Duodenal mucosa (tissue), 2 donors: ENCODE measurements at regions not wholly inside any gene's neighbourhood (a gene's known extent, or its start where the extent isn't known, plus 50 kb on each side); places are given as distances from the start of the nearest gene placed in this dataset.
A peak's percentile ranks its signal among the peaks of the same experiment; 100 is the strongest.
"Not testable (repeated sequence)": the region's sequence is repeated elsewhere in the genome, so short reads cannot be mapped to it uniquely, and the experiment has no call there.

Source experiments
- H3K27ac ChIP-seq: one replicate; pipeline ENCODE4 v1.7.0; 2013; ENCODE audit warnings: low read depth, low read length
- H3K27me3 ChIP-seq, 2 donors: one replicate each; pipeline ENCODE4 v1.7.0; 2013; ENCODE audit warnings: low read length in 2 of 2, control low read depth in 1 of 2; ENCODE audit not compliant: insufficient read depth in 2 of 2, control insufficient read depth in 1 of 2
- H3K36me3 ChIP-seq, 2 donors: one replicate each; pipeline ENCODE4 v1.7.0; 2013; ENCODE audit warnings: low read length in 2 of 2, control low read depth in 1 of 2; ENCODE audit not compliant: insufficient read depth in 2 of 2, control insufficient read depth in 1 of 2
- H3K4me1 ChIP-seq, 2 donors: one replicate each; pipeline ENCODE4 v1.7.0; 2013; ENCODE audit warnings: low read length in 2 of 2, control low read depth in 1 of 2; ENCODE audit not compliant: insufficient read depth in 2 of 2, control insufficient read depth in 1 of 2
- H3K4me3 ChIP-seq, 2 donors: one replicate each; pipeline ENCODE4 v1.7.0; 2013; ENCODE audit warnings: low read length in 2 of 2, low read depth in 1 of 2
- H3K9ac ChIP-seq, 2 donors: one replicate each; pipeline ENCODE4 v1.7.0; 2013; ENCODE audit warnings: low read length in 2 of 2, low read depth in 1 of 2
- H3K9me3 ChIP-seq, 2 donors: one replicate each; pipeline ENCODE4 v1.7.0; 2013; ENCODE audit warnings: low read length in 2 of 2, control low read depth in 1 of 2; ENCODE audit not compliant: control insufficient read depth in 1 of 2

GRCh38 chr6:27605401-27606342 is 132.8 kb upstream of the ZNF184 start:
- peaks cover 24 to 25% of the 10 kb centered on the region in 2 donors for H3K27me3 ChIP-seq
- H3K9me3 ChIP-seq, result no peaks in the 10 kb centered on the region
- no peaks in the 10 kb centered on the region for H3K4me1 ChIP-seq
- no peak overlapping the region for H3K27ac ChIP-seq
- no peaks in the 10 kb centered on the region for H3K36me3 ChIP-seq
- peak overlapping the region in 1 of 2 donors; percentile 13 for H3K4me3 ChIP-seq
- H3K9ac ChIP-seq, result no peak overlapping the region

- no peaks in the 10 kb centered on the region for H3K4me1 ChIP-seq
- H3K27ac ChIP-seq, result no peak overlapping the region
- H3K4me3 ChIP-seq, result no peak overlapping the region
- no peaks in the 10 kb centered on the region for H3K36me3 ChIP-seq
- H3K9ac ChIP-seq, result no peak overlapping the region
- no peaks in the 10 kb centered on the region for H3K9me3 ChIP-seq
- peaks cover 24 to 25% of the 10 kb centered on the region in 2 donors for H3K27me3 ChIP-seq
These were observed 132.1 kb upstream of the ZNF184 start for GRCh38 chr6:27604986-27605385.

GRCh38 chr6:27601668-27602254 is 128.9 kb upstream of the ZNF184 start:
- peaks cover 24 to 25% of the 10 kb centered on the region in 2 donors for H3K27me3 ChIP-seq
- H3K36me3 ChIP-seq, result no peaks in the 10 kb centered on the region
- H3K9me3 ChIP-seq, result no peaks in the 10 kb centered on the region
- H3K4me3 ChIP-seq, result no peak overlapping the region
- no peak overlapping the region for H3K9ac ChIP-seq
- no peak overlapping the region for H3K27ac ChIP-seq
- H3K4me1 ChIP-seq, result no peaks in the 10 kb centered on the region

- H3K36me3 ChIP-seq, result no peaks in the 10 kb centered on the region
- no peaks in the 10 kb centered on the region for H3K4me1 ChIP-seq
- peaks cover 15% of the 10 kb centered on the region in 2 donors for H3K27me3 ChIP-seq
These were observed 127.1 kb upstream of the ZNF184 start for GRCh38 chr6:27599859-27600532.

DNA sequence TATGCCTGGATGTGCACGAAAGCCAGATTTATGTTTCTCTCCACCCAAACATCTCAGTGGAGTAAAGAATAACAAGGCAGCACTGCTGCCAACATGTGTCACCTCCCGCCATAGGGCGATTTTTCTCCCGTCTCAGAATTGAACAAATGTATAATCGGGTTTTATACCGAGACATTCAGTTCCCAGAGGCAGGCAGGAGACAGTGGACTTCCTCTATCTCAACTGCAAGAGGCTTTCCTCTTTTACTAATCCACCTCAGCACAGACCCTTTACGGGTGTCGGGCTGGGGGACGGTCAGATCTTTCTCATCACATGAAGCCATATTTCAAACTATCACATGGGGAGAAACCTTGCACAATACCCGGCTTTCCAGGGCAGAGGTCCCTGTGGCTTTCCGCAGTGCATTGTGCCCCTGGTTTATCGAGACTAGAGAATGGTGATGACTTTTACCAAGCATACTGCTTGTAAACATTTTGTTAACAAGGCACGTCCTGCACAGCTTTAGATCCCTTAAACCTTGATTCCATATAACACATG is 124.2 kb upstream of the ZNF184 start:
- H3K27ac ChIP-seq, H3K9ac ChIP-seq, H3K9me3 ChIP-seq, H3K36me3 ChIP-seq, H3K4me3 ChIP-seq: not testable (repeated sequence)
- peaks cover 0 to 11% of the 10 kb centered on the region in 2 donors for H3K4me1 ChIP-seq
- peaks cover 24 to 28% of the 10 kb centered on the region in 2 donors for H3K27me3 ChIP-seq

More at GRCh38 chr6:27599859-27600532, 127.1 kb upstream of the ZNF184 start:
- H3K9me3 ChIP-seq, result no peaks in the 10 kb centered on the region
- no peak overlapping the region for H3K4me3 ChIP-seq
- no peak overlapping the region for H3K27ac ChIP-seq
- no peak overlapping the region for H3K9ac ChIP-seq

GRCh38 chr6:27593861-27594260 is 121.0 kb upstream of the ZNF184 start:
- Histone ChIP-seq H3K27ac (no peak overlapping the region), H3K4me3 (no peak overlapping the region), H3K36me3 (no peaks in the 10 kb centered on the region), H3K9me3 (no peaks in the 10 kb centered on the region), H3K4me1 (peaks cover 0 to 13% of the 10 kb centered on the region in 2 donors), H3K9ac (no peak overlapping the region), H3K27me3 (peaks cover 27 to 39% of the 10 kb centered on the region in 2 donors)

GRCh38 chr6:27593200-27593818 is 120.4 kb upstream of the ZNF184 start:
- peaks cover 27 to 39% of the 10 kb centered on the region in 2 donors for H3K27me3 ChIP-seq
- no peak overlapping the region for H3K27ac ChIP-seq
- peaks cover 0 to 13% of the 10 kb centered on the region in 2 donors for H3K4me1 ChIP-seq
- H3K4me3 ChIP-seq, result no peak overlapping the region
- H3K36me3 ChIP-seq, result no peaks in the 10 kb centered on the region
- no peak overlapping the region for H3K9ac ChIP-seq
- no peaks in the 10 kb centered on the region for H3K9me3 ChIP-seq

DNA sequence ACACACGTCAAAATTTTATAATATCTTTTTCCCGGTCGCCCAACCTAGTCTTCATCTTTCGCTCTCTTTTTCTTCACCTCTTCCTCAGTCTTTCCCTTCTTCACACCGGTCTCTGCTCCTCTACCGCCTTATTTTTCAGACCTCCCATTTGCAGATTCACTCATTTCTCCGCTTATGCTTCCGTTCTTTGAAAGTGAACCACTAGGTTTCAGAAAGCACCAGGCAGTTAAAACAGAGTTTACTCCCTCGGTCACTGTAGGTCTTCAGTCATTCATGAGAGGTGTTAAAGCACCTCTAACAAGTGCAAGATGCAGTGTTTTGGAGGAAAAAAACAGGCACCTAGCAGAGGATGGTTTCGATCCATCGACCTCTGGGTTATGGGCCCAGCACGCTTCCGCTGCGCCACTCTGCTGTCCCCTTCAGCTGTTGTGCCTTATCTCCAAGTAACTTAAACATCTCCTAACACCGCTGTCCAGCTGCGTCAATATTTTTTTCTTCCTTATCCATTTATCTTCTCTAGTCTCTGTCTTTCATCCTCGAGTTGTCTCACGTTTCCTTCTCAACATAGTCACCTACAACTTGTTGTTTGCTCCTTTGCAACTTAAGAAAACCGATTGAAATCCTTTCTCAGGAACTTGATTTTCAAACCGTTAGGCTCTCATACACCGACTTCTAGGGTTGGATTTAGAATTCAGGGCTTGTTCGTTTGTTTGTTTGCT is 119.7 kb upstream of the ZNF184 start:
- peaks cover 27 to 39% of the 10 kb centered on the region in 2 donors for H3K27me3 ChIP-seq
- H3K4me3 ChIP-seq, result no peak overlapping the region

GRCh38 chr6:27591699-27592480 is 119.0 kb upstream of the ZNF184 start:
- Histone ChIP-seq H3K27ac (no peak overlapping the region), H3K9me3 (no peaks in the 10 kb centered on the region), H3K4me1 (peaks cover 0 to 13% of the 10 kb centered on the region in 2 donors), H3K9ac (no peak overlapping the region), H3K4me3 (no peak overlapping the region), H3K27me3 (peaks cover 27 to 39% of the 10 kb centered on the region in 2 donors), H3K36me3 (no peaks in the 10 kb centered on the region)

More for the DNA sequence above, 119.7 kb upstream of the ZNF184 start:
- no peak overlapping the region for H3K27ac ChIP-seq
- H3K36me3 ChIP-seq, result no peaks in the 10 kb centered on the region
- H3K9me3 ChIP-seq, result no peaks in the 10 kb centered on the region
- peaks cover 0 to 13% of the 10 kb centered on the region in 2 donors for H3K4me1 ChIP-seq
- H3K9ac ChIP-seq, result no peak overlapping the region
